SKM-1 (cell line): ENCODE measurements at regions not wholly inside any gene's neighbourhood (a gene's known extent, or its start where the extent isn't known, plus 50 kb on each side); places are given as distances from the start of the nearest gene placed in this dataset.

Experiments
- DNase-seq: peaks from one replicate; lab custom pipeline; 2025; ENCODE audit not compliant: unreplicated experiment; lab: John Stamatoyannopoulos, UW

DNA sequence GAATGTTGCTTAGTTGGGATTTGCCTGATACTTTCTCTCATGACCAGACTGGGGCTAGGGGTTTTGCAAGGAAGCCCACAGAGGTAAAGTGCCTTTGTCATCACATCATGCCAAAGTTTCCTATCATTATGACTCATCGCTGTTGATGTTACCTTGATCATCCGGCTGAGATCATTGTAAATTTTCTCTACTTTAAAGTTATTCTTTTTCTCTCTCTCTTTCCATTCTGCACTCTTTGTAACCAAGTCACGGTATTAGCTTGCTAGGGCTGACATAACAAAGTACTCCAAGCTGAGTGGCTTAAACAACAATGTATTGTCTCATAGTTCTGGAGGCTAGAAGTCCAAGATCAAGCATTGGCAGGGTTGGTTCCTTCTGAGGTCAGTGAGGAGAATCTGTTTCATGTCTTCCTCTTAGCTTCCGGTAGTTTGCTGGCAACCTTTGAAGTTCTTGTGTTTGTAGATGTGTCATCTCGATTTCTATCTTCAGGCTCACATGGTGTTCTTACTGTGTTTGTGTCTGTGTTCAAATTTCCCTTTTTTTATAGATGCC is 113.0 kb downstream of the DTHD1 start:
- no peak for DNase-seq

DNA sequence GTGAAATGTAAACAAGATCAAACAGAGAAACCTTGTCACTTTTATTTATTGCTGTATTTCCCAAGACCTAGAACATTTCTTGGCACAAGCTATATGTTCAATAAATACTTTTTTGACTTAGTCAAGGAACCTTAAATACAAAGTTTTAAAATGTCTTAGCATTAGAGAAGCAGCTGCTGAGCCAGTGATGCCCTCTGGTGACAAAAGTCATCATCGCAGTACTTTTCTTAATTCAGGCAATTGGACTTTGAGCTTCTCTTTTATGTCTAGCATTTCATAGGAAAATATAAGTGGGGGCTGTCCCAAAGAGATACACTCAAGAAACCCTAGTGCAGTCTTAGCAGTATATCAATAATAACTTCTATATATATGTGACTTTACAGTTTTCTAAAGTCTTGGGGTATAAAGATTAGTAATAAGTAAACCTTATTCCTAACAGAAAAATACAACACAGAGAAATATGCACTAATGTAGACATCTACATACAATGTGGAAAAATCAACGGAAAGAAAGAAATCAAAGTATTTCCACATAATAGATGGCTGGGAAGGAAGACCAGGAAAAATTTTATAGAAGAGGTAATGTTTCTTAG is 118.4 kb downstream of the DTHD1 start:
- peak; percentile 17 for DNase-seq

- DNase-seq: no peak
Measured at GRCh38 chr4:36402008-36402758, 120.8 kb downstream of the DTHD1 start.

DNA sequence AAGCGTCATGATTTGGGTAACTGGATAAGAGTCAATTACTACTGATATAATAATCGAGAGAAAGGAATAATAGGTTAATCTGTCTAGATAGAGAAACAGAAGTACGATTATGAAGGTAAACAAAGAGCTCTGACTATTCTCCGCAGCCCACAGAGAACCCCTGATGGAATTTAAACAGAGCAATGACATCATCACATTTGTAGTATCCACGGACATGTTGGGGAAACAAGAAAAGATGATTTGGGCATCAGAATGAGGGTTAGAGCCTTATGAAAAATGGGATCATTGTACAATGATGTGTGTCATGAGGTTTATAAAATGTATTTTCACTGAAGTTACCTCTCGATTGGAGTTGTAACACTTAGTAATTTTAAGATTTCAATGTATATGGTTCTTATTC is 129.9 kb downstream of the DTHD1 start:
- no peak for DNase-seq

DNA sequence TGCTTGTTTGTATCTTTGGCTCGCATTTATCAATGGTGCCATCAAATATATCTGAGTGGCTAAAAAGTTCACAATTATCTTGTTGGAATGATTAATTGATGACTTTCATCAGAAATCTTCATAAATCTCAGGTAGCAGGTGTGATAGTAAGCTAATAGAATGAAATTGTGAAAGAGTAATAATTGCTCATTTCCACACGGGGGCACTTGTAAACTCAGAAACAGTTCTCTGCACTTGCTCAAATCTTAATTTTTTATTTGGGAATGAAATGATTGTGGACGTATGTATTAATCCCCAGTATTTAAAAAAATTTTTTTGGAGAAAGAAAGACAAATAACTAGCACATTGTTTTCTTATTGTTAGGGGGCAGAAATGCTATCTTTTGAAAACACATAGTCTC is 132.8 kb downstream of the DTHD1 start:
- DNase-seq: no peak

DNA sequence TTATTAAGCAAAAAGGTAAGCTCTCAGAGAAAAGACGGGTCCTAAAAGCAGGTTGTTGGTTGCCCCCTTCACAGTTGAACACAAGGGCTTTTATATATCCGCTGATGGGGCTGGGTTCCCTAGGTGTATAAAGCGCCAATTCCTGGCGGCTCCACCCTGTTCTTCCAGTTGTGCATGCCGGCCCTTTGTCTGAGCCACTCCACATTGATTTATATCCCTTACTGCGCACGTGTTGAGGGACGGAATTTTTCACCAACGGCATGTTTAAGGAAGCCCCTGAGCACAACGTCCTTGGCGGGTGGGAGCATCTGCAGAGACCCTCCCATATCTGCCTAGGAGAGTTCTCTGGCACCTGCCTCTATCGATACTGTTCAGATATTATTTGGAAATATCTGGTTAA is 135.7 kb downstream of the DTHD1 start:
- no peak for DNase-seq

- no peak for DNase-seq
Measured at GRCh38 chr4:36420111-36420679, 138.8 kb downstream of the DTHD1 start.

- DNase-seq: no peak
Measured at GRCh38 chr4:36422607-36423006, 141.2 kb downstream of the DTHD1 start.

GRCh38 chr4:36426741-36427140 is 145.3 kb downstream of the DTHD1 start:
- no peak for DNase-seq

DNA sequence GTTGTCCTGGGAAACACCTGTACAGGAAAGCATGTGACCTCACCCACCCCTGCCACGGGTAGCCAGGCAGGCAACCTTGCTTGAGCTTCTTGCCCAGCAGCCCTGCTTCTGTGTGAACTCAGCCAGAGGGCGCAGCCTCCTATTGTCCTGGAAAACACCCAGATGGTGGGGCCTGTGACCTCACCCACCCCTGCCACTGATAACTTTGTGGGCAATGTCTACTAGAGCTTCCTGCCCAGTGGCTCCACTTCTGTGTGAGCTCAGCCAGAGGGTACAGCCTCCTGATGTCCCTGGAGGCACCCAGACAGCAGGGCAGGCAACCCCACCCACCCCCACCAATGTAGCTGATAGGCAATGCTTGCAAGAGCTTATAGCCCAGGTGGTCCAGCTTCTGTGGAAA is 146.3 kb downstream of the DTHD1 start:
- no peak for DNase-seq

- no peak for DNase-seq
Measured at GRCh38 chr4:36432586-36432985, 151.2 kb downstream of the DTHD1 start.

DNA sequence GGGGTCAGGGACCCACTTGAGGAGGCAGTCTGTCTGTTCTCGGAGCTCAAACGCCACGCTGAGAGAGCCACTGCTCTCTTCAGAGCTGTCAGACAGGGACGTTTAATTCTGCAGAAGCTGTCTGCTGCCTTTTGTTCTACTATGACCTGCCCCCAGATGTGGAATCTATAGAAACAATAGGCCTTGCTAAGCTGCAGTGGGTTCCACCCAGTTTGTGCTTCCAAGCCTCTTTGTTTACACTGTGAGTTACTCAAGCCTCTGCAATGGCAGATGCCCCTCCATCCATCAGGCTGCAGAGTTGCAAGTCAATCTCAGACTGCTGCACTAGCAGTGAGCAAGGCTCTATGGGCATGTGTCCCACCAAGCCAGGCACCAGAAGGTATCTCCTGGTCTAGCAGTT is 158.1 kb downstream of the DTHD1 start:
- no peak for DNase-seq

DNA sequence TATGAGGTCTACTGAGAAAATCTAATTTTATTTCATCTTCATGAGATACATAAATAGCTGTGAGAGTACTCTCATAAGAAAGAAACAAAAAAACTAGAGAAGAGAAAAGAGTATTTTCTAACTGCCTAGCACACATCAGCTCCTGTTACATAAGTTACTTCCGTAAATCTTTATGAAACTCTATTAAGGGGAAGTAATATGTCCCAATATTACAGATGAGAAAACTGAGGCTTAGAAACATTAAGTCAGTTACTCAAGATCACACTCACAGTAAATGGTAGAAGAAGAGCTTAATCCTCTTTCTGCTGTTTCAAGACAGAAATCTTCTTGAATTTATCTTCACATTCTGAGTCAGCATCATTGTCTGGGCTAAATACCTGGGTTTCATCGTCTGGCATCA is 164.1 kb downstream of the DTHD1 start:
- peak; percentile 19 for DNase-seq

DNA sequence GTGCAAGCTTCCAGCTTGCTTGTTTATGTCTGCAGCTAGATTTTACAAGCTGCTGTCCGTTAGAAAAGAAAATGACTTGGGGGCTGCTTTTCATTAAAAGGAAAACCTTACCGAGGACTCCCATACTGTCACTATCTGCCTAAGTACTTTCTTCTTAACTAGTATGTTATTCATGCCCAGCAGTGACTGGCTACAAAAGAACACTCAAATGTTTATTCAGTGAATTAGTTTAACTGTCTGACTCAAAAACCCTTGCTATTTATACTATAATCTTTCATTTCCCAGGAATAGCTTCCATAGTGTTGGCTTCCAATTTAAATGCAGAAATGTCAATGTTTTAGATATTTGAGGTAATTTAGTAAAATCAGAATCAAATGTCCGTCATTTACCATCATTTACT is 164.9 kb downstream of the DTHD1 start:
- DNase-seq: no peak

DNA sequence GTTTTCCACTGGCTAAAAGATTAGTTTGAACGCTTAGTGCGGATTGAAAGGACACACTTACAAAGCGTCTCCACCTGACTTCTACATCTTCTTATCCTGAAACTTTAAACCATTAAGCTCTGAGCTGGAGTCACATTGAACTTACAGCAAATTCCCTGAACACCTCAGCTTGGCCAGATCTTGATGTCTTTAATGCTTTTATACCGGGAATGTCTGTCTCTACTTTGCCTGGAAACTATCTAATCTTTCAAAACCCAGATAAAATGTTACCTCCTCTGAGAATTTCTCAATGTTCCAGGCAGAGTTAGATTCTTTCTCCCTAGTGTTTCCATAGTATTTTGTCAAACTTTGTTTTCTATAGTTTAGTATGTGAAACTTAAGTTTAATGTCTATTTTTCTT is 179.9 kb downstream of the DTHD1 start:
- DNase-seq: no peak

GRCh38 chr4:36467670-36468069 is 186.3 kb downstream of the DTHD1 start:
- DNase-seq: no peak

DNA sequence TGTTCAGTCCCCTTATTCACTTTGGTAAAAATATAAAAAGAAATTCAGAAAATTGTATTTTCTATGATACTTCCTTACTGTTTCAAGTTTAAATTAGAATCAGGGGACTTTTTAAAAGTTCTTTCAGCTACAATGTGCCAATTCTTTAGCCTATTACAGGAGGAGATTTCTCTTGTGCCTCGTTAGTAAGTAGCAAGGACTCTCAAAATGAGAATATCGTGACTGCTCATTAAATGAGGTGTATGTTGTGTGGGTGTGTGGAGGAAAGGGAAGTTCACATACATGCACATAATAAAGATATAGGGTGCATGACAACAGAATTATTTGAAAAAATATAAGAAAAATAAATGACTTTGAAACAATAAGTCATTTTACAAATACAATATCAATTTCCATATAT is 190.5 kb downstream of the DTHD1 start:
- no peak for DNase-seq

DNA sequence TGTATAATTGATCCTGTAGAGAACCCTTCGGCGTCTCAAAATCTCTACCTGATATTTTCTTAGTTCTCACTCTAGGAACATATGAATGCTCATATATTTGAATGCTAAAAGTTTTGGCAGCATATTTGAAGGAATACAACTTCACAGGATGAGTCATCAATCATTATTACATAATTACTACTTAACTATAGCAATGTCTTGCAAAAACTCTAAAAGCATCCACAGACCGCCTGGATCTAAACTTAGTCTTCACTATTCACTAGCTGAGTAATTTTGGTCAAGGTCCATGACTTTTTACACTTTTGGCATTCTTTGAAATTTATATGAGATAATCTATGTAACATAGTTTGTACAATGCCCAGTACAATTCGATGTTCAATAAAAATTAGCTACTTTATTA is 194.7 kb downstream of the DTHD1 start:
- no peak for DNase-seq

DNA sequence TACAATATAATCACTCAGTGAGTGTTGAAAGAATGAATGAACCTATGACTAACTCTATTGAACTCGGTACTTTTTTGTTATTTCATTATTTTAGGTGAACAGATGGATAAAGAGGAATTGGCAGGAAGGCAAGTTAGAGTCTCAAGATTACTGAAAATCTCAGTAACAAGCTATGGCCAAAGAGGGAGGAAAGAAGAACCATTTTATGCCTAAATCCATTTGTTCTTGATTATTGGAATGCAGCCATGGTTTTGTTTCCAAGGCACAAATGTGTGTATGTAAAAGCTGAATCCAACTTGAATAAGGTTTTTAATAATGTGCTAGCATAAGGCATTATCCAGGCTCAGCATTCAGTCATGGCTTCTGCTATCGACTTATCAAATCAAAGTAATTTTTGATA is 196.4 kb downstream of the DTHD1 start:
- DNase-seq: no peak

GRCh38 chr4:36485885-36486284 is 204.5 kb downstream of the DTHD1 start:
- no peak for DNase-seq

DNA sequence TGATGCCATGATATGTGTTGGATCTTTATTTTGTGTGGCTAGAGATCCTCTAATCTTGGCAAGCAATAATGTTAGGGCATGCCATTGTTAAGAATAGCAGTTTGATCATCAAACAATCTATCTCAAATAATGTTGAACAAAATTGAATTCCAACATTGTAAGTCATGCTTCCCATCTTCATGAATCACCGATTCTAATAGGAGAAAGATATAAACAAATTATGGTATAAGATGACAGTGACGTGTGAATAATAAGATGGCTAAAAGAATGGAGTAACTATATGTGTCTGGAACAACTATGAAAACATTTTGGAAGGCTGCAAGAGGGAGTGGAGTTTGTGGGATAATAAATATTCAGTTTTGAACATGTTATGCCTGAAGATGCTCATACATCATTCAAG is 208.4 kb downstream of the DTHD1 start:
- DNase-seq: no peak

DNA sequence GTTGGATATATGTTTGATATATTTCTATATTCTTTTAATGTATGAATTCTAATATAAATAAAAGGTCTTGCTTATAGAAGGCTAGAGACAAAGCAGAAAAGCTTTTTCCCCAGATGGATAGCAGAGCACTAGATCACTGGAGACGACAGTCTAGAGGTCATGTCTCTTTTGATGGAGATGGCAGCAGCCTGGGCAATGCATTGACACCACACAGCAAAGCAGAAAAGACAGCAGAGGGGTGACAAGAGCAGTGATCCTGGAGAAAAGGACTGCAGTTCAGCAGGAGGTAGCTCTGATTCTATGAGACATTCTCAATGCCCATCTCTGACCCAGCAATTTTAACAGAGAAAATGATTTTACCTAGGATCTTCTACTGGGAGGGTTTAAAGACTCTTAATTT is 210.6 kb downstream of the DTHD1 start:
- no peak for DNase-seq
